ENCODE measurements at regions not wholly inside any gene's neighbourhood (a gene's known extent, or its start where the extent isn't known, plus 50 kb on each side); places are given as distances from the start of the nearest gene placed in this dataset.

GRCh38 chr2:234763002-234763873 is 188.6 kb upstream of the SH3BP4 start:
- TF ChIP-seq CTCF (IDR thresholded peaks at IDR 0.05), result no peak
- no peak for TF ChIP-seq POLR2AphosphoS5 (IDR thresholded peaks at IDR 0.05)
